Mammary epithelial cell (primary cell): ENCODE measurements at regions not wholly inside any gene's neighbourhood (a gene's known extent, or its start where the extent isn't known, plus 50 kb on each side); places are given as distances from the start of the nearest gene placed in this dataset.

Source experiments
- CTCF ChIP-seq, 2 donors: IDR thresholded peaks in 1 of 2; conservative IDR thresholded peaks in 1 of 2; 2 replicates each; pipeline ENCODE4 v1.5.1; 2011 to 2012; ENCODE audit warnings: inconsistent platforms in 2 of 2, low read length in 2 of 2, mild to moderate bottlenecking in 2 of 2, control low read depth in 1 of 2, low read depth in 1 of 2; ENCODE audit not compliant: insufficient read depth in 1 of 2; ENCODE audit errors: extremely low read depth in 1 of 2
- EZH2 ChIP-seq: IDR thresholded peaks from 2 replicates; pipeline ENCODE4 v1.6.1; 2012; ENCODE audit warnings: low read length, inconsistent platforms, borderline replicate concordance

- TF ChIP-seq CTCF (conservative IDR thresholded peaks at IDR 0.05 in 1 of 2, IDR thresholded peaks at IDR 0.05 in 1 of 2; ENCODE audit: extremely low read depth in 1 of 2, insufficient read depth in 1 of 2, low read depth in 1 of 2, low read length in 2 of 2) (no peak), EZH2 (no peak)
Observed at GRCh38 chr4:181948839-181949382, 294.3 kb upstream of the TENM3 start.
